SW480 (cell line): ENCODE measurements at regions not wholly inside any gene's neighbourhood (a gene's known extent, or its start where the extent isn't known, plus 50 kb on each side); places are given as distances from the start of the nearest gene placed in this dataset.
"Not testable (repeated sequence)": the region's sequence is repeated elsewhere in the genome, so short reads cannot be mapped to it uniquely, and the experiment has no call there.

ENCODE experiments used
- DNase-seq: peaks from one replicate; pipeline ENCODE4 v3.0.0-alpha.2; 2016; ENCODE audit warnings: low spot score

- DNase-seq = no peak
These were observed 387.0 kb downstream of the ZBBX start for GRCh38 chr3:166993015-166993630.

GRCh38 chr3:166986000-166986399 lies 394.1 kb downstream of the ZBBX start:
- DNase-seq = no peak

GRCh38 chr3:166975796-166976195 lies 404.3 kb downstream of the ZBBX start:
- not testable (repeated sequence) for DNase-seq

- not testable (repeated sequence) for DNase-seq
These were observed 412.4 kb downstream of the ZBBX start for GRCh38 chr3:166967714-166968113.

GRCh38 chr3:166962911-166963310 lies 417.2 kb downstream of the ZBBX start:
- no peak for DNase-seq

- no peak for DNase-seq
These were observed 423.0 kb downstream of the ZBBX start for GRCh38 chr3:166957121-166957520.

- peak; percentile 2 for DNase-seq
These were observed 424.7 kb downstream of the ZBBX start for GRCh38 chr3:166955201-166955939.

GRCh38 chr3:166934879-166935278 lies 445.2 kb downstream of the ZBBX start:
- no peak for DNase-seq

- no peak for DNase-seq
These were observed 462.7 kb downstream of the ZBBX start for GRCh38 chr3:166917437-166917836.

- DNase-seq = no peak
These were observed 477.7 kb downstream of the ZBBX start for GRCh38 chr3:166902374-166902773.

GRCh38 chr3:166900866-166901577 lies 479.1 kb downstream of the ZBBX start:
- DNase-seq = no peak

- DNase-seq = no peak
These were observed 482.3 kb downstream of the ZBBX start for GRCh38 chr3:166897811-166898210.

- DNase-seq = no peak
These were observed 490.9 kb downstream of the ZBBX start for GRCh38 chr3:166889241-166889640.

GRCh38 chr3:166879661-166880060 lies 500.4 kb downstream of the ZBBX start:
- DNase-seq = no peak

GRCh38 chr3:166877971-166878370 lies 502.1 kb downstream of the ZBBX start:
- DNase-seq = no peak

- DNase-seq = no peak
These were observed 515.3 kb downstream of the ZBBX start for GRCh38 chr3:166864473-166865467.

- no peak for DNase-seq
These were observed 519.9 kb downstream of the ZBBX start for GRCh38 chr3:166860217-166860616.

- no peak for DNase-seq
These were observed 535.8 kb downstream of the ZBBX start for GRCh38 chr3:166844329-166844728.

- not testable (repeated sequence) for DNase-seq
These were observed 537.3 kb downstream of the ZBBX start for GRCh38 chr3:166842784-166843183.

GRCh38 chr3:166837535-166837934 lies 542.6 kb downstream of the ZBBX start:
- DNase-seq = peak; percentile 6

- no peak for DNase-seq
These were observed 543.3 kb downstream of the ZBBX start for GRCh38 chr3:166836836-166837235.

GRCh38 chr3:166829896-166830295 lies 550.2 kb downstream of the ZBBX start:
- no peak for DNase-seq
